HEK293T (cell line): ENCODE measurements at regions not wholly inside any gene's neighbourhood (a gene's known extent, or its start where the extent isn't known, plus 50 kb on each side); places are given as distances from the start of the nearest gene placed in this dataset.

Experiments used
- ARNT ChIP-seq: fragments of 450-650 bp; IDR thresholded peaks from 2 replicates; pipeline ENCODE4 v1.6.1; 2017; ENCODE audit warnings: mild to moderate bottlenecking
- LEF1 ChIP-seq: fragments of 450-650 bp; IDR thresholded peaks from 2 replicates; pipeline ENCODE4 v1.6.1; 2017; ENCODE audit warnings: mild to moderate bottlenecking, borderline replicate concordance
- PKNOX1 ChIP-seq: fragments of 450-650 bp; IDR thresholded peaks from 2 replicates; pipeline ENCODE4 v1.6.1; 2016
- SP1 ChIP-seq: fragments of 450-650 bp; IDR thresholded peaks from 2 replicates; pipeline ENCODE4 v1.6.1; 2017
- SUZ12 ChIP-seq: fragments of 450-650 bp; IDR thresholded peaks from 2 replicates; pipeline ENCODE4 v1.6.1; 2016; ENCODE audit warnings: mild to moderate bottlenecking

GRCh38 chr1:238252033-238252802, 361.5 kb upstream of the ZP4 start:
- TF ChIP-seq LEF1 (no peak), PKNOX1 (no peak), SUZ12 (no peak), SP1 (no peak), ARNT (no peak)
